ENCODE measurements at regions not wholly inside any gene's neighbourhood (a gene's known extent, or its start where the extent isn't known, plus 50 kb on each side); places are given as distances from the start of the nearest gene placed in this dataset.

DNA sequence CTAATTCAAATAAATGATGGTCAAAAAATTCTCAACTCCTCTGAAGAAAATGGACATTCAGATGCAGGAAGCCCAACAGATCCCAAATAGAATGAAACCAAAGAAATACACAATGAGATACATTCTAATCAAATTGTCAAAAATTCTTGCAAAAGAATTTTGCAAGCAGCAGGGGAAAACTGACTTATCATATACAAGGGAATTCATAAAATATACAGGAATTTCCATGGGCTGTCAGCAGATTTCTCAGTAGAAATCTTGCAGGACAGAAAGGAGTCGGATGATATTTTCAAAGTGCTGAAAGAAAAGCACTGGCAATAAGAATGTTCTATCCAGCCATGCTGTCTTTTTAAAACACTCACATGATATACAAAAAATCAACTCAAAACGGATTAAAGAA is 194.6 kb upstream of the ZC3H12C start:
- TF ChIP-seq, protein P1, sequence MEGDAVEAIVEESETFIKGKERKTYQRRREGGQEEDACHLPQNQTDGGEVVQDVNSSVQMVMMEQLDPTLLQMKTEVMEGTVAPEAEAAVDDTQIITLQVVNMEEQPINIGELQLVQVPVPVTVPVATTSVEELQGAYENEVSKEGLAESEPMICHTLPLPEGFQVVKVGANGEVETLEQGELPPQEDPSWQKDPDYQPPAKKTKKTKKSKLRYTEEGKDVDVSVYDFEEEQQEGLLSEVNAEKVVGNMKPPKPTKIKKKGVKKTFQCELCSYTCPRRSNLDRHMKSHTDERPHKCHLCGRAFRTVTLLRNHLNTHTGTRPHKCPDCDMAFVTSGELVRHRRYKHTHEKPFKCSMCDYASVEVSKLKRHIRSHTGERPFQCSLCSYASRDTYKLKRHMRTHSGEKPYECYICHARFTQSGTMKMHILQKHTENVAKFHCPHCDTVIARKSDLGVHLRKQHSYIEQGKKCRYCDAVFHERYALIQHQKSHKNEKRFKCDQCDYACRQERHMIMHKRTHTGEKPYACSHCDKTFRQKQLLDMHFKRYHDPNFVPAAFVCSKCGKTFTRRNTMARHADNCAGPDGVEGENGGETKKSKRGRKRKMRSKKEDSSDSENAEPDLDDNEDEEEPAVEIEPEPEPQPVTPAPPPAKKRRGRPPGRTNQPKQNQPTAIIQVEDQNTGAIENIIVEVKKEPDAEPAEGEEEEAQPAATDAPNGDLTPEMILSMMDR (IDR thresholded peaks at IDR 0.05; ENCODE audit: poor library complexity), result no peak
- no peak for TF ChIP-seq EZH2phosphoT487 (IDR thresholded peaks at IDR 0.05; ENCODE audit: low read depth, severe bottlenecking, unreplicated experiment)
